ENCODE measurements at regions not wholly inside any gene's neighbourhood (a gene's known extent, or its start where the extent isn't known, plus 50 kb on each side); places are given as distances from the start of the nearest gene placed in this dataset.
"Not testable (repeated sequence)": the region's sequence is repeated elsewhere in the genome, so short reads cannot be mapped to it uniquely, and the experiment has no call there.

DNA sequence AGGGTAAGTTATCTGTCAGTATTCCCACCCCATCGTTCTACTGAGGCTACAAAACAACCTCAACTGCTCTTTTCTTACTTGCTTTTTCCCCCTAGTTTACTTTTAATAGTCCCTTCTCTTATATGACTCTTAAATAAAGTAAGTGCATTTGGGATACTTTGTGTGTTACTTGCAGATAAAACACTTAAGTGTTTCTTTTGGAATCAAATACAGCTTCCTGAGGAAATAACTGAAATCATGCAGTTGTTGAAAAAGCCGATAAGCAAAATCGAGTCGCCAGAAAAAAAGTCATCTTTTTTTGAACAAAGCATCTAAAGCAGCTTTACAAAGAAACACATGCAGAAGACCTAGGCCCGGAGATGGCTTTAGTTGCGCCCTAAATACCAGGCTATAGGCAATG is 53.5 kb upstream of the EPB41L4A start:
- DNase-seq (no peak), ATAC-seq (ENCODE audit: poor library complexity) (no peak)
- intact Hi-C loops (cut with DNase I), result no loop called here

DNA sequence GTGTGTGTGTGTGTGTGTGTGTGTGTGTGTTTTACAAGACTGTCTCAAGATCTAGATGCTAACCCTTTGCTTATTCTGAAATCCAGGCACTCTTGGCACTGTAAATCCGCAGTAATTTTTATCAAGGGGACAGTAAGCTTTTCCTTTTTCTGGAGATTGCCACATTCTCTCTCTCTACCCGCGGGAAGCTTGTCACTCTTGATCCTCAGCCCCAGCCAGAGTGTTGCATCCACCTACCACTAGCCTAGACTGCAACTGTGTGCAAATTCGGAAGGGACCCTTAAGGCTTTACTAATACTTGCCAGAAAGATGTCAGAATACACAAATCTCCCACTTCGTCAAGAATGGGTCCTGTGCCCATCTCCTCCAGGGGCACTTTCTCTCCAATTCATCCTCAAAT is 54.9 kb upstream of the EPB41L4A start:
- DNase-seq, result no peak
- ATAC-seq (ENCODE audit: poor library complexity), result peak; percentile 64
- intact Hi-C loops (cut with DNase I), result no loop called here

DNA sequence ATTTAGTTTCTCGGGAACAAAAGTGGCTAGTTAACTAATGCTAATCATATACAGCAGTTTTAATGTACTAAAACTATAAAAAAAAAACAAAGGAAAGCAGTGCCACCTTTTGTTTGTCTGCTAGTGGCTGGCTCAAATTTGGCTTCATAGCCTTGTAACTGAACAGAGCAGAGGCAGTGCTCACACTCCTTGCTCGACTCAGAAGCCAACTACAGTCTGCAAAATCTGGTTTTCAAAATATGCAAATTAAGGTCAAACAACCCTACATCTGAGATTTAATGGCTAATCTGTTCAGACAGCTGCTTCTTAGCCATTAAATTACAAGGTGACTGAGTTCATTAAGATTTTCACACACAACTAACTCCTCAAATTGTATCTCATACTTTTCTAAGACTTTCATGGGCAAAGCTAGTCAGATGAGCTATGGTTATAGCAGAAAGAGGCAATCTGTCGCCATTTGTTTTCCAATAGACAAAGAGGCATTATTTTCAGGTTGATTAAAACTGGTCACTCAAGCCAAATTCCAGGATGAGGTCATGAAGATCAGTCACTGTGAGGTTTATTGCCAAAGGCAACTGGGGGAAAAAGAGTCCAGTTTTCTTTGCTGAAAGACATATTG is 56.8 kb upstream of the EPB41L4A start:
- ATAC-seq (ENCODE audit: poor library complexity), result peak; percentile 62
- DNase-seq, result no peak
- intact Hi-C loops (cut with DNase I), result no loop called here

DNA sequence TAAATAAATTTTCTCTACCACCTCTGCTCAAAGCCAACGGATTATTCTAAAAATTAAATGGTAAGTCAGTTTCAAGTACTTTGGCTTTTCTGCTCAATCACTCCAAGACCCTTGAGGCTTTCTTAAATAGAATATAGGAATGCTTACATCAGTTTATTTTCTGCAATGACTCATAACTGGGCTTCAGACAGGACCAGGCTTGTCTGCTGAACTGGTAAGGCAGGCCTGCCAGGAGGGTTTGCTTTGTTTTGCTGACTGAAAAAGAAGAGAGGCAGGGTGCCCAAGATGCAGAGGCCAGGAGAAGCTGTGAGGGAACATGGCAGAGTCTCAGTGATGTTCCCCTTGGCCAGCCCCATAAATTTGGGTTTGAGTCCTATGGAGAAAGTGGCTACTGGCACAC is 60.3 kb upstream of the EPB41L4A start:
- ATAC-seq (ENCODE audit: poor library complexity), result no peak

DNA sequence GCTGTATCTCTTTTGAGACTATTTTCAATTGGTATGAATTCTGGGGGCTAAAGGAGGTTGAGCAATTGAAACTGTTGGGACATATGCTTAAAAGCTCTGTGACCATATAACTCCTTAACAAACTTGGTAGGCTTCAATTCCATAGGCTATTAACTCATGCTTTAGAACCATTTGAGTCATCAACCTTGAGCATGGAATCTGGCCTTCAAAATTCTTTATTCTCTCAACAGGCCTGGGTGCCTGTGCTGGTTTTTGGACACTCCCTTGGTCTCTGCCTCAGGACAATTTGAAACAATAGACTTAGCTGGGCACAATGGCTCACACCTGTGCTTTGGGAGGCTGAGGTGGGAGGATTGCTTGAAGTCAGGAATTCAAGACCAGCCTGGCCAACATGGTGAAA is 61.4 kb upstream of the EPB41L4A start:
- intact Hi-C loops (cut with DNase I), result no loop called here
- ATAC-seq (ENCODE audit: poor library complexity) (no peak), DNase-seq (no peak)

More for the DNA sequence above, 60.3 kb upstream of the EPB41L4A start:
- intact Hi-C loops (cut with DNase I), result no loop called here
- DNase-seq, result no peak

DNA sequence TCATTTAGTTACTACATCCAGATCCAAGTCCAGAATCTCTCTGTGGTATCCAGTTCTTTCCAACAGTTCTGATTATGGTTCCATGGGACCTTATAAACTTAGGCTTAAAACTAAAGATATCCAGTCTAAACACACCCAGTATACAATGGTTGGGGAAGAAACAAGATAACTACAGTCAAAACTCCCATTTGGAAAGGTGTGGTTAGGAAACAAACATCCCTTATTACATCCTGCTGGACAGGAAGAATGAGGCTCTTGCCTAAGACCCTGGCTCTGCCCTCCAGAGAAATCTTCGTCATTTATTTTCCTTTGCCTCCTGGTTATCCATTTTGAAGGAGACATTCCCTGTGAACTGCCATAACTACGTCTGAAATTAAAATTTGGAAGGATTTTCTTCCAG is 64.6 kb upstream of the EPB41L4A start:
- ATAC-seq (ENCODE audit: poor library complexity) (no peak), DNase-seq (no peak)
- intact Hi-C loops (cut with DNase I), result no loop called here

DNA sequence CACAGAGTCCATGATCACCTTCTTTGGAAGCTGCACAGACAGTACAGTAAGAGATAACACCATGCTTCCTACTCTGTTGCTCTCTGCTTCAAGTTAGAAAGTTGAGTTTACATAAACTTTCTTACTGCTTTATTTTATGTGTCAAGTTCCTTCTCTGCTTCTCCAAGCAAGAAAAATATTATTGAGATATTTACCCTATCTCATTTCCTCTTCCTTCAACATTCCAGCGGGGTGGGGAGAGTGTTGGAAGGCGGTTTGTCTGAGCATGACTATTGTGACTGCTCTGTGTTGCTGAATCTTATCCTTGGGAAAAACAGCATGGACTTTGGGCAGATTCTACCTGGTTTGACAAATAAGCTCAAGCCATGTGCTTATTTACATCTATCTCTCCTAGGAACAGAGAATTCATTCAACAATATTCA is 66.9 kb upstream of the EPB41L4A start:
- ATAC-seq (ENCODE audit: poor library complexity) (no peak), DNase-seq (no peak)
- intact Hi-C loops (cut with DNase I), result no loop called here

DNA sequence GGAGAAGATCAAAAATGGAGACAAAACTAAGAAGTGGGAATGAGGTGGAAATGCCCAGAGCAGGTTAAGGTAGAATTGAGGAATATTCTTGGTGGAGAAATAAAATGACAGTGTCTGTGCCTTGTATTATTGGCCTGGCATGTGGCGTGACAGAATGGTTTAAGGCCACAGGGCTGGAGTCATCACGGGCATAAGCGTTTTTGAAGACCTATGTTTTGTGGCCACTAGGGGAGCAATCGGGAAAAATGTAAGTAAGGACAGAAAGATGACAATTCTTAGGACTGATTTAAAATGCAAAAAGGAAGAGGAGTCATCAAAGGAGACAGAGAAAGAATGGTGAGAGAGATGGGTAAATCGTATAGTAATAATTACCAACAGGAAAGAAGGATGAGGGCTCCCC is 72.2 kb upstream of the EPB41L4A start:
- DNase-seq (no peak), ATAC-seq (ENCODE audit: poor library complexity) (no peak)
- intact Hi-C loops (cut with DNase I), result no loop called here

DNA sequence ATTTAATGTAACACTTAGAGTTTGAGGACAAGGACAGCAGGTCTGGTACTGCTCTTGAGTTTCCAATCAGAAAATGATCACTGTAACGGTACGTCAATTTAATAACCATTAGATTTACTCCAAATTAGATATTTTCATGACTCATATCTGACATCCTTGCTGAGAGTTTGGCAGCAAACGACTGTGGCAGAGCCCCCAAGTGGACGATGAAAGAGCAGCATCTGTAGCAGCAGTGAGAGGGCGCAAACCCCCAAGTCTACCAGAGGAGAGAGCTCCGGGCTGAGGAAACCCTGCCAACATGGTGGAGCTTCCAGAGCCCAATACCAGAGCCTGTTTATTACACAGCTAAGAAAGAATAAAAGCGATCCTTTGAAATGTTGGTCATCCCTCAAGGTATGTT is 73.2 kb upstream of the EPB41L4A start:
- ATAC-seq (ENCODE audit: poor library complexity) (peak; percentile 89), DNase-seq (peak; percentile 69)
- intact Hi-C loops (cut with DNase I), result no loop called here

DNA sequence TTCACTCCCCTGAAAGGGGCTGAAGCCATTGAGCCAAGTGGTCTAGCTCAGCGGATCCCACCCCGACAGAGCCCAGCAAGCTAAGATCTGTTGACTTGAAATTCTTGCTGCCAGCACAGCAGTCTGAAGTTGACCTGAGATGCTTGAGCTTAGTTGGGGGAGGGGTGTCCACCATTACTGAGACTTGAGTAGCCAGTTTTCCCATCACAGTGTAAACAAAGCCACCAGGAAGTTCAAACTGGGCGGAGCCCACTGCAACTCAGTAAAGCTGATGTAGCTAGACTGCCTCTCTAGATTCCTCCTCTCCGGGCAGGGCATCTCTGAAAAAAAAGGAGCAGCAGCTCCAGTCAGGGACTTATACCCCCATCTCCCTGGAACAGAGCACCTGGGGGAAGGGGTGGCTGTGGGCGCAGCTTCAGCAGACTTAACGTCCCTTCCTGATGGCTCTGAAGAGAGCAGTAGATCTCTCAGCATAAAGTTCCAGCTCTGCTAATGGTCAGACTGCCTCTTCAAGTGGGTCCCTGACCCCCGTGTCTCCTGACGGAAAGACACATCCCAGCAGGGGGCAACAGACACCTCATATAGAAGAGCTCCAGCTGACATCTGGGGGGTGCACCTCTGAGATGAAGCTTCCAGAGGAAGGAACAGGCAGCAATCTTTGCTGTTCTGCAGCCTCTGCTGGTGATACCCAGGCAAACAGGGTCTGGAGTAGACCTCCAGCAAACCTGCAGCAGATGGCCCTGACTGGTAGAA is 84.8 kb upstream of the EPB41L4A start:
- ATAC-seq (ENCODE audit: poor library complexity); DNase-seq; intact Hi-C loops (cut with DNase I): not testable (repeated sequence)

DNA sequence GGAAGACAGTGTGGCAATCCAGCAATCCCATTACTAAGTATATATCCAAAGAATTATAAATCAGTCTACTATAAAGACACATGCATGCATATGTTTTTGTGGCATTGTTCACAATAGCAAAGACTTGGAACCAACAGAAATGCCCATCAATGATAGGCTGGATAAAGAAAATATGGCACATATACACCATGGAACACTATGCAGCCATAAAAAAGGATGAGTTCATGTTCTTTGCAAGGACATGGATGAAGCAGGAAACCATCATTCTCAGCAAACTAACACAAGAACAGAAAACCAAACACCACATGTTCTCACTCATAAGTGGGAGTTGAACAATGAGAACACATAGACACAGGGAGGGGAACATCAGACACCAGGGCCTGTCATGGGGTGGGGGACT is 90.0 kb upstream of the EPB41L4A start:
- intact Hi-C loops (cut with DNase I); ATAC-seq (ENCODE audit: poor library complexity); DNase-seq: not testable (repeated sequence)

DNA sequence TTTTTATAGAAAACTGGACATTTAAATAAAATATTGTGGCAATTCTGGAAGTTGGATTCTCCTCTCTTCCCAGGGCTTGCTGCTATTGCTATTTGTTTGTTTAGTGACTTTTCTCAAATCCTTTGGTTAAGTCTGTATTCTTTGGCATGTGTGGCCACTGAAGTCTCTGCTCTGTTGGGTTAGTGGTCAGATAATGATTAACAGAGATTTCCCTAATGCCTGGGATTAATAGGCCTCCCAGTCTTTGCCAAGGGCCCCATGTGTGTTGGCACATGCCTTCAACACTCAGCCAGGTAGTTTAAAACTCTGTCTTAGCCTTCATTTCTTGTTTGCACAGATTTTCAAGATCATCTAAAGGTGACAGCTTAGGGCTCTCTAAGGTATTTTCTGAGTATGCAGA is 92.8 kb upstream of the EPB41L4A start:
- DNase-seq, result no peak
- intact Hi-C loops (cut with DNase I), result no loop called here
- no peak for ATAC-seq (ENCODE audit: poor library complexity)

DNA sequence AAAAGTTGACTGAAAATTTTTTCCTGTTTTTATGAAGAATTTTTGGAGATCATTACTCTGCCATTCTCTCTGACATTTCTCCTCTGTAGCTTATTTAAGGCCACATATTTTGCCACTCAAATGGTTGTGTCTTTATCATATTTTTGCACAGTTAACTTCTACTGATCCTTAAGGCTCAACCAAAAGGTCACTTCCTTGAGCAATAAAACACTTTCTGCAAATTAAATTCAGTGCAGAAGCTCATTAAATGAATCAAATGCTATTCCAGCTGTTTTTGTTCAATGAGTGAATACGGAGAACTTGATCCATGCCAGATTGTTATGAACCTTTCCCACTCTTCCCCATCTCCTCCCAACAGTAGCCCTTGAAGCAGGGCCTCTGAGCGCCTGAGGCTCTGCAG is 93.8 kb upstream of the EPB41L4A start:
- intact Hi-C loops (cut with DNase I), result no loop called here
- no peak for ATAC-seq (ENCODE audit: poor library complexity)
- DNase-seq, result no peak

DNA sequence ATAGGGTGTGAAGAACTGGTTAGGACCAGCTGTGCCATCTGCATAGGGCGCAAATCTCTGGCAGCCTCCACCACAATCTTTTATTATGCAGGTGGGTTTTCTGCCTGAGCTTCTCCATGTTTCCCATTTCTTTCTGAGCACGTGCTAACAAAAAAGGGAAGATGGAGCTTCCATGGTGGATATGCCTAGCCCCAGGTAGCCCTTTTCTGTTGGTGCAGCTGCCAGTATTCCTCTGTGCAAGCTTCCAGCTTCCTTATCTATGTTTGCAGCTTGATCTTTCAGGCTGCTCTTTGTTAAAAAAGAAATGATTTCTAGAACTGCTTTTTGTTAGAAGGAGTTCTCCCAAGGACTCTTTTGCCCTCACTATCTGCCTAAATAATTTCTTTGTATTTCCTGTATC is 95.0 kb upstream of the EPB41L4A start:
- ATAC-seq (ENCODE audit: poor library complexity) (no peak), DNase-seq (no peak)
- intact Hi-C loops (cut with DNase I), result no loop called here

DNA sequence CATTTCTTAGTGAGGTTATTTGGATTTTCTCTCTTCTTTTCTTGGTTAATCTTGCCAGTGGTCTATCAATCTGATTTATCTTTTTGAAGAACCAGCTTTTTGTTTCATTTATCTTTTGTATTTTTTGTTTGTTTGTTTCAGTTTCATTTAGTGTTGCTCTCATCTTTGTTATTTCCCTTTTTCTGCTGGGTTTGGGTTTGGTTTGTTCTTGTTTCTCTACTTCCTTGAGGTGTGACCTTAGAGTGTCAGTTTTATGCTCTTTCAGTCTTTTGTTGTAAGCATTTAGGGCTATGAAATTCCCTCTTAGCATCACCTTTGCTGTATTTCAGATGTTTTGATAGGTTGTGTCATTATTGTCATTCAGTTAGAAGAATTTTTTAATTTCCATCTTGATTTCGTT is 101.4 kb upstream of the EPB41L4A start:
- ATAC-seq (ENCODE audit: poor library complexity); intact Hi-C loops (cut with DNase I); DNase-seq: not testable (repeated sequence)

DNA sequence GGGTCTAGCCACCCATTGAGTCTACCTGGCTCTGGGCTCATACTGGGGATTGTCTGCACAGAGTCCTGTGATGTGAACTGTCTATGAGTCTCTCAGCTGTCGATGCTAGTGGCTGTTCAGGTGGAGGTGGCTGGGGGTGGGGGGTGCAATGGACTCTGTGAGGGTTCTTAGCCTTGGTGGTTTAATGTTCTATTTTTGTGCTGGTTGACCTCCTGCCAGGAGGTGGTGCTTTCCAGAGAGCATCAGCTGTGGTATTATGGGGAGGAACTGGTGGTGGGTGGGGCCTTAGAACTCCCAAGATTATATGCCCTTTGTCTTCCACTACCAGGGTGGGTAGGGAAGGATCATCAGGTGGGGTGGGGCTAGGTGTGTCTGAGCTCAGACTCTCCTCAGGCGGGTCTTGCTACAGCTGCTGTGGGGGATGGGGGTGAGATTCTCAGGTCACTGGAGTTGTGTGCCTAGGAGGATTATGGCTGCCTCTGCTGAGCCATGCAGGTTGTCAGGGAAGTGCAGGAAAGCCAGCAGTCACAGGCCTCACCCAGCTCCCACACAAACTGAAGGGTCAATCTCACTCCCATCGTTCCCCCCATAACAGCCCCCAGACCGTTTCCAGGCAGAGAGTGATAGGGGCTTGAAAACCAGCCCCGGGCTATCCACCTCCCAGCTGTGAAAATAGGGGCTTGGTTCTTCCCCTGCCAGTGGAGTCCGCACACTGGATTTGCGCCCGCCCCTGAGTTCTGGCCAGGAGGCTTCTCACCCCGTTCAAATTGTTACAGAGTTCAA is 104.0 kb upstream of the EPB41L4A start:
- intact Hi-C loops (cut with DNase I); ATAC-seq (ENCODE audit: poor library complexity); DNase-seq: not testable (repeated sequence)

DNA sequence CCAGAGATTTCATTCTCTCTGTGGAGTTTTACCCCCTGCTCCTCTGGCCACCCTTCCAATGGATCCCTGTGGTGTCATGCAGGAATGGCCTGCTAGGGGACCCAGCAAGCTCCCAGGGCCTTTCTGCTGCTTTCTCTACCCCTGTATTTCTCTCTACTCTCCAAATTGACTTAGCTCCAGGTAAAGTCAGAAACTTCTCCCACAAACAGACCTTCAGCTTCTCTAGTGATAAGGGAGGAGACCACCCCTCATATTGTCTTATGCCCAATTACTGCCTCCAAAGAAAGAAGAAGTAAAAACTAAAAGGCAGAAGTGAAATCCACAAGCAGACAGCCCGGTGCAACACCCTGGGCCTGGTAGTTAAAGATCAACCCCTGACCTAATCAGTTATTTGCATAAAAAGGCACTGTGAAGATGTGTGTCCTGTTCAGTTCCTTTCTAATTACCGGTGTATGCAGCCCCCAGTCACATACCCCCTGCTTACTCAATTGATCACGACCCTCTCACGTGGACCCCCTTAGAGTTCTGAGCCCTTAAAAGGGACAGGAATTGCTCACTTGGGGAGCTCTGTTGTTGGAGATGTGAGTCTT is 104.7 kb upstream of the EPB41L4A start:
- intact Hi-C loops (cut with DNase I); ATAC-seq (ENCODE audit: poor library complexity); DNase-seq: not testable (repeated sequence)

DNA sequence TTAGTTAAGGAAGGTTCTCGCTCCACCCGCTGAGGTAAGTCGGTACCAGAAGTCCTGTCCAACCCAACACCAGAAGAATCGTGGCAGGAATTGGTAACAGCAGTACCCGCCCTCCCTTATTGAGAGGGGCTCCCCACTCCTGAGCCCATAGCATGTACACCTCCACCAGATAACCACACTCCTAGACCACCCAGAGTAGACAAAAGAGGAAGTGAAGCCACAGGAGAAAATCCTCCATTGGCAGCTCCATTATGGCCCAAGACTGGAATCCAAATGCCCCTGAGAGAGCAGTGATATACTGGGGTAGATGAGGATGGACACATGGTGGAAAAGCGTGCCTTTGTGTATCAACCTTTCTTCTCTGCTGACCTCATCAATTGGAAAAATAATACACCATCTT is 106.1 kb upstream of the EPB41L4A start:
- intact Hi-C loops (cut with DNase I), result no loop called here
- ATAC-seq (ENCODE audit: poor library complexity) (no peak), DNase-seq (no peak)

DNA sequence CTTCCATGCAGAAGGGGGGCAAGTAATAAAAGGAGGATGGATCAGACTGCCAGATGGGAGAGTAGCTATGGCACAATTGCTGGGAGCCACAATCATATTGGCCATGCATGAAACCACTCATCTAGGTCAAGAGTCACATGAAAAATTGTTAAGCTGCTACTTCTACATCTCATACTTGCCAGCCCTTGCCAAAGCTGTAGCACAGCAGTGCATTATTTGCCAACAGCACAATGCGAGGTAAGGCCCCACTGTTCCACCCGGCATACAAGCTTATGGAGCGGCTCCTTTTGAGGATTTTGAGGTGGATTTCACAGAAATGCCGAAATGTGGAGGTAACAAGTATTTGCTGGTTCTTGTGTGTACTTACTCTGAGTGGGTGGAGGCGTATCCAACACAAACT is 109.9 kb upstream of the EPB41L4A start:
- no peak for DNase-seq
- intact Hi-C loops (cut with DNase I), result no loop called here
- ATAC-seq (ENCODE audit: poor library complexity), result no peak

Measured in Right ventricle myocardium superior (tissue), 1 donor.